Pulmonary artery endothelial cell (primary cell): ENCODE measurements at regions not wholly inside any gene's neighbourhood (a gene's known extent, or its start where the extent isn't known, plus 50 kb on each side); places are given as distances from the start of the nearest gene placed in this dataset.
"Not testable (repeated sequence)": the region's sequence is repeated elsewhere in the genome, so short reads cannot be mapped to it uniquely, and the experiment has no call there.

ENCODE experiments used
- DNase-seq: peaks from one replicate; pipeline ENCODE4 v3.0.0-alpha.2; 2011; ENCODE audit warnings: low read depth, low spot score

GRCh38 chr12:62158461-62159360, 101.5 kb upstream of the USP15 start:
- DNase-seq = no peak

GRCh38 chr12:62162214-62162613, 98.0 kb upstream of the USP15 start:
- no peak for DNase-seq

GRCh38 chr12:62163368-62163767, 96.8 kb upstream of the USP15 start:
- DNase-seq = no peak

DNA sequence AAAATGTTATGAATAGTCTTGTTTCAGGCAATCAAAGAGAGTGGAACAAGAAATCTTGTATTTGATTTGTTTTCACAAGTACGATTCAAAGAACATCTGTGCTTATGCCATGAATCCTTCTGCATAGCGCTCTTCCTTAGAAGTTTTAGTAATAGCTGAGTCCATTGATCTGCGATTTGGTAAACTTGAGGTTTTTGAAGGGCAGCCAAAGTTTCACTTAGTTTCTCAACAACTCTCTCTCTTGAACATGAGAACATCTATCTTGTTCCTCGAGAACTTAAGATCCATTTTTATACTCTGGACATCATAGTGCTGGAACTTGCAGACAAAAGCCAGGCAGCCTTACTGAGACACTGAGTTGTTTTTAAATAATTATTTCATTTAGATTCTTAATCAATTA, 96.2 kb upstream of the USP15 start:
- DNase-seq = no peak

- DNase-seq = no peak
These were observed 93.7 kb upstream of the USP15 start for GRCh38 chr12:62166525-62166924.

GRCh38 chr12:62168411-62168810, 91.8 kb upstream of the USP15 start:
- no peak for DNase-seq

DNA sequence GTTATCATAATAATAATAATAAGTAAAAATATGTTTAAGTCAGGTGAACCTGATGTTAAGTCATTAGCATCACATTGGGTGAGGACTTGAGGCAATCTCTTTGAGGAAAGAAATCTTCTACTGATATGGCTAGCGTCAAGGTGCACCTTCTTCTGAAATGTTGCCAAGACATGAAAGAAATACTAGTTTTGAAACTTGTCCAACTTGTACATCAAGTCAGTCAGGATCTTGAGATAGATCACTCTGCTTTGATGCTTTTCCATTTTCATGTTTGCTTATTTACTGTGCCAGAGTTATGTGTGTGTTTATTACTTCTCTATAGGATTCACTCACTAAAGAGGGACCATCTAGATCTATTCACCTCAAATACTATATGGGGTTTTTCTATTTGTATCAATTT, 90.0 kb upstream of the USP15 start:
- DNase-seq = no peak

DNA sequence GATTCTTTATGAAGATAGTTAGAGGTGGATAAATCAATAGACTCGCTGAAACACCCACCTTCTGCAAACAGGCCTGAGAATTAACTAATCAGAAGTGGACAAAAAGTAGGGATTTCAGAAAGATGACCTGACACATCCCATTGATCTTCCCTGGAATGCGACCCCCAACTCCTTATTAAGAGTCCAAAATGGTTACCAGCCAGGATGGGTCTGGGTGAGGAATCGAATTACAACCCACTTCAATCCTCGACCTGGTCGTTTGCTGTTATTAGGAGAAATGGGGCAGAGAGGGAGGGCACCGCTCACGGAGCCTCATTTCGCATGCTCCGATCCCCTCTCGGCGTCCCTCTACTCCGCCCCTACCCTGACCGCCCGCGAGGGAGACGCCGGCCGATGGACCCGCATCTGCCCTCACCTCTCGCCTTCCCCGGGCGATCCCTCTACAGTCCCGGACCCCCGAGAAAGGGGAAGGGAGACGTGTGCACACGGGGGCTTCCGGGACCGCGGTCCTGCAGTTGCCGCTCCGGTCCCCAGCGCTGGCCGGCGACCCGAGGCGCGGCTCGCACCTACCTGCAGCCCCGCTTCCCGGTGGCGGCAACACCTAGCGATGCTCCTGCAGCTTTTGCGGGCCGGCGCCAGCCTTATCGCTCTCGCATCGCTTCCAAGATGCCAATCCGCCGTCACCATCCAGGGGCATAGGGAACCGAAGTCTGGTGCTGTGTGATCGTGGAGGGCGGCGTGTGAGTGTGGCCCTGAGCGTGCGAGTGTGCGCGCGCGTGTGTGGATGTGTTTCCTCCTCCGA, 69.3 kb upstream of the USP15 start:
- DNase-seq = no peak

GRCh38 chr12:62191491-62192179, 68.6 kb upstream of the USP15 start:
- DNase-seq = no peak

- peak; percentile 40 for DNase-seq
These were observed 67.9 kb upstream of the USP15 start for GRCh38 chr12:62192180-62192902.

DNA sequence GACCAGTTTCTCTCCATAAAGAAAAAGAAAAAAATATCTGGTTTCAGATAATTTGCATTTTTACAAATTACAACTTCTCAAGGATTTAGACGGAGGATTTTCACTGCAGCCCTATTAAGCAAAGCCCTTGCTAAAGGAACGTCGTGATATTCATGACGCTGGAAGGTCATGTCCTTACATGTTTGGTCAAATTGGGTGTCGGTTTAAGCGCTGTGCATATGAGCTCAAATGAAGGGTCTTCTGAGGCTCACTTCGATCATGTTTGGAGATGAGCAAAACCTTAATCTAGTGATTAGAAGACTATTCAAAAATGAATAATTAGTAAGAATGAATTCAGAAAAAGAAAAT, 67.3 kb upstream of the USP15 start:
- DNase-seq = no peak

DNA sequence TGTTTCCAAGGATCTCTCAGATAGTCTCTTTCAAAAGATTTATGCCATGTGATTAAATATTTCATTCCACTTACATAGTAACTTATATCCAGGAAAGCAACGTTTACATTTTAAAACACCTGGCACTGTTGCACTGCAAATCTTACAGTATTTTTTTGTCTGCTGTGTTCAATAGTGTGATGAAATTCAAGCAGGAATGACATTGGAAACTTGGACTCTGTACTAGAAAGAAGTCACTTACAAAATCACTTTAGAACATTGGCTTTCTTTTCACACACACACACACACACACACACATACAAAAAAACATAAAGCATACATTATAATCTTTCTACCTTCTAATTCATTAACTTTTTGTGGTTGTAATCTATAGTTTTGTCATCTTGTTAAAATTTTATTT, 66.2 kb upstream of the USP15 start:
- no peak for DNase-seq

DNA sequence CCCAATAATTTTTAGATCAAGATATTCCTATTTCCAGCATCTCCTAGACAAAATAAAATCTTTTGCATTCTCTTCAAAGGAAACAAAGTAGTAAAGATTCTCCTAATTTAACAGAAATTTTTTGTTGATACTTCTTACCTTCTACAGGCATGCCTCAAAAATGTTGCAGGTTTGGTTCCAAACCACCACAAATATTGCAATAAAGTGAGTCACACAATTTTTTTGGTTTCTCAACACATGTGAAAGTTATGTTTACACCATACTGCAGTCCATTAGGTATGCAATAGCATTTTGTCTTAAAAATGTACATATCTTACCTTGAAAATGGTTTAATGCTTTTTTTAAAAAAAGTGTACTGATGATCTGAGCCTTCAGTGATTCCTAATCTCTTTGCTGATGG, 65.6 kb upstream of the USP15 start:
- no peak for DNase-seq

- no peak for DNase-seq
These were observed 64.1 kb upstream of the USP15 start for GRCh38 chr12:62196146-62196545.

- not testable (repeated sequence) for DNase-seq
These were observed 57.3 kb upstream of the USP15 start for GRCh38 chr12:62202861-62203260.

DNA sequence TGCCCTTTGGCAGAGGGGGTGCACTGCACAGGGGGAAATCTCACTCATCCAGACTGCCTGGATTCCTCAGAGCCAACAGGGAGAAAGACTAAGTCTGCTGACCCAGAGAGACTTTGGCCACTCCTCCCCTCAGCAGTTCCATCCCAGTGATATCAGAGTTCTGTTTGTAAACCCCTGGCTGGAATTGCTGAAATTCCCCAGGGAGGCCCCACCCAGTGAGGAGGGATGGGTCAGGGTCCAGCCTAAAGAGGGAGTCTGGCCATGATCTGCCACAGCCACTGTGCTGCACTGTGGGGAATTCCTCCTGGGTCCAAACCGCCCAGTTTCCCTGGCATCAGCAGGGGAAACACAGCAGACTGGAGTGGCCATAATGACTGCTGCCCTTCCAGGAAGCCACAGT, 54.9 kb upstream of the USP15 start:
- DNase-seq = no peak

- no peak for DNase-seq
These were observed 53.0 kb upstream of the USP15 start for GRCh38 chr12:62207248-62207647.
